WERI-Rb-1 (cell line): ENCODE measurements at regions not wholly inside any gene's neighbourhood (a gene's known extent, or its start where the extent isn't known, plus 50 kb on each side); places are given as distances from the start of the nearest gene placed in this dataset.

Experiments used
- DNase-seq: peaks from one replicate; pipeline ENCODE4 v3.0.0-alpha.2; 2020
- H3K27ac ChIP-seq: fragments of 250-450 bp; sonication (Bioruptor Pico); 2 replicates; pipeline ENCODE4 v1.5.1; 2020; ENCODE audit warnings: mild to moderate bottlenecking, moderate library complexity
- H3K27me3 ChIP-seq: fragments of 250-450 bp; sonication (Bioruptor Pico); 2 replicates; pipeline ENCODE4 v1.5.1; 2021; ENCODE audit warnings: mild to moderate bottlenecking, low read depth, moderate library complexity; ENCODE audit not compliant: insufficient read depth, severe bottlenecking
- H3K36me3 ChIP-seq: fragments of 250-450 bp; sonication (Bioruptor Pico); 2 replicates; pipeline ENCODE4 v1.5.1; 2020; ENCODE audit warnings: mild to moderate bottlenecking, moderate library complexity
- H3K4me3 ChIP-seq: 2 replicates; pipeline ENCODE4 v1.5.1; 2011; ENCODE audit warnings: low read depth, mild to moderate bottlenecking, control low read depth, low read length
- H3K9me3 ChIP-seq: fragments of 250-450 bp; sonication (Bioruptor Pico); 2 replicates; pipeline ENCODE4 v1.5.1; 2021; ENCODE audit warnings: mild to moderate bottlenecking, moderate library complexity; ENCODE audit not compliant: severe bottlenecking
- CTCF ChIP-seq: IDR thresholded peaks from 2 replicates; pipeline ENCODE4 v1.5.1; 2011; ENCODE audit warnings: low read depth, mild to moderate bottlenecking, control low read depth, inconsistent platforms, low read length

- H3K9me3 ChIP-seq = no peaks in the 10 kb centered on the region
- H3K4me3 ChIP-seq = no peak overlapping the region
- no peaks in the 10 kb centered on the region for H3K27me3 ChIP-seq
- no peak for DNase-seq
- no peaks in the 10 kb centered on the region for H3K36me3 ChIP-seq
- no peak overlapping the region for H3K27ac ChIP-seq
- no peak for TF ChIP-seq CTCF
These were observed 122.6 kb upstream of the CHRM3 start for GRCh38 chr1:239263801-239264200.

- Histone ChIP-seq H3K4me3 (no peak overlapping the region), H3K27ac (no peak overlapping the region), H3K9me3 (peaks cover 3% of the 10 kb centered on the region), H3K27me3 (no peaks in the 10 kb centered on the region), H3K36me3 (no peaks in the 10 kb centered on the region)
- DNase-seq = no peak
- TF ChIP-seq CTCF = no peak
These were observed 123.8 kb upstream of the CHRM3 start for GRCh38 chr1:239262538-239262937.

- no peak for TF ChIP-seq CTCF
- Histone ChIP-seq H3K27me3 (no peaks in the 10 kb centered on the region), H3K4me3 (no peak overlapping the region), H3K36me3 (no peaks in the 10 kb centered on the region), H3K27ac (no peak overlapping the region), H3K9me3 (peaks cover 8% of the 10 kb centered on the region)
- no peak for DNase-seq
These were observed 124.8 kb upstream of the CHRM3 start for GRCh38 chr1:239261521-239261920.

GRCh38 chr1:239260842-239261241 is 125.5 kb upstream of the CHRM3 start:
- H3K4me3 ChIP-seq = no peak overlapping the region
- peaks cover 8% of the 10 kb centered on the region for H3K9me3 ChIP-seq
- H3K27me3 ChIP-seq = no peaks in the 10 kb centered on the region
- H3K27ac ChIP-seq = no peak overlapping the region
- no peaks in the 10 kb centered on the region for H3K36me3 ChIP-seq
- DNase-seq = no peak
- no peak for TF ChIP-seq CTCF

GRCh38 chr1:239255628-239256160 is 130.7 kb upstream of the CHRM3 start:
- DNase-seq = no peak
- no peaks in the 10 kb centered on the region for H3K27me3 ChIP-seq

More at GRCh38 chr1:239255628-239256160, 130.7 kb upstream of the CHRM3 start:
- no peak for TF ChIP-seq CTCF
- H3K27ac ChIP-seq = no peak overlapping the region
- H3K4me3 ChIP-seq = no peak overlapping the region
- peaks cover 13% of the 10 kb centered on the region for H3K9me3 ChIP-seq
- no peaks in the 10 kb centered on the region for H3K36me3 ChIP-seq
